H1 (cell line): ENCODE measurements at regions not wholly inside any gene's neighbourhood (a gene's known extent, or its start where the extent isn't known, plus 50 kb on each side); places are given as distances from the start of the nearest gene placed in this dataset.

ENCODE experiments used
- CTCF ChIA-PET: fragments of 300-600 bp; sonication (Branson Sonifier 250); formaldehyde crosslinking; loops from one replicate; lab custom pipeline; 2021; ENCODE audit not compliant: partially characterized antibody; lab: Charles Lee
- POLR2A ChIA-PET: fragments of 300-600 bp; sonication (Branson Sonifier 250); formaldehyde crosslinking; loops from one replicate; lab custom pipeline; 2021; ENCODE audit warnings: inconsistent platforms; ENCODE audit not compliant: partially characterized antibody; lab: Charles Lee
- DNase-seq, 2 experiments: peaks; one replicate each; pipeline versions ENCODE4 v3.0.0 to v3.0.0-alpha.2; 2010 to 2022; ENCODE audit warnings: low spot score in 2 of 2, low read depth in 1 of 2, mixed read lengths in 1 of 2
- FAIRE-seq: peaks from 2 replicates; lab custom pipeline; 2011; peaks lifted over from hg19 to GRCh38; lab: Jason Lieb, UNC
- H2AFZ ChIP-seq: 2 replicates; pipeline ENCODE4 v1.8.1; 2012; ENCODE audit warnings: low read length, inconsistent platforms
- H2AK5ac ChIP-seq: 2 replicates; pipeline ENCODE4 v1.6.1; 2013; ENCODE audit warnings: low read depth, low read length
- H2BK120ac ChIP-seq: replicated peaks from 2 replicates; pipeline ENCODE3; 2013; ENCODE audit warnings: low read depth, low read length, inconsistent platforms
- H2BK12ac ChIP-seq: 2 replicates; pipeline ENCODE4 v1.6.1; 2013; ENCODE audit warnings: low read depth, low read length
- H2BK15ac ChIP-seq: 2 replicates; pipeline ENCODE4 v1.6.1; 2013; ENCODE audit warnings: low read length
- H2BK20ac ChIP-seq: 2 replicates; pipeline ENCODE4 v1.6.1; 2013; ENCODE audit warnings: low read length
- H2BK5ac ChIP-seq: 2 replicates; pipeline ENCODE4 v1.6.1; 2013; ENCODE audit warnings: low read depth, low read length
- H3K14ac ChIP-seq: 2 replicates; pipeline ENCODE4 v1.6.1; 2013; ENCODE audit warnings: inconsistent platforms; ENCODE audit not compliant: insufficient read length
- H3K18ac ChIP-seq: 2 replicates; pipeline ENCODE4 v1.6.1; 2013; ENCODE audit warnings: low read length; ENCODE audit errors: extremely low read depth
- H3K23ac ChIP-seq: 2 replicates; pipeline ENCODE4 v1.6.1; 2013; ENCODE audit warnings: inconsistent platforms; ENCODE audit not compliant: insufficient read length
- H3K23me2 ChIP-seq: 2 replicates; pipeline ENCODE4 v1.6.1; 2013; ENCODE audit warnings: low read depth, low read length
- H3K27ac ChIP-seq: 2 replicates; pipeline ENCODE4 v1.6.1; 2011; ENCODE audit warnings: low read depth, low read length, inconsistent platforms
- H3K27me3 ChIP-seq, 4 experiments: replicated peaks in 1 of 4; 1 replicate in 1 of 4; 2 replicates in 3 of 4; pipeline versions ENCODE4 v1.6.1 to v1.8.1; 2011 to 2013; ENCODE audit warnings: low read length in 3 of 4, mild to moderate bottlenecking in 3 of 4, inconsistent platforms in 2 of 4, mixed read lengths in 2 of 4, moderate library complexity in 1 of 4; ENCODE audit not compliant: control insufficient read depth in 3 of 4, insufficient read depth in 3 of 4; ENCODE audit errors: extremely low read depth in 1 of 4
- H3K36me3 ChIP-seq, 4 experiments: 2 replicates each; pipeline versions ENCODE4 v1.6.1 to v1.8.1; 2011 to 2013; ENCODE audit warnings: mild to moderate bottlenecking in 4 of 4, low read length in 3 of 4, moderate library complexity in 2 of 4, control low read depth in 1 of 4, inconsistent platforms in 1 of 4; ENCODE audit not compliant: insufficient read depth in 4 of 4, control insufficient read depth in 2 of 4
- H3K4ac ChIP-seq: replicated peaks from 2 replicates; pipeline ENCODE3; 2013; ENCODE audit warnings: low read length, low read depth, mixed read lengths, inconsistent platforms; ENCODE audit not compliant: insufficient read length
- H3K4me1 ChIP-seq, 4 experiments: replicated peaks in 1 of 4; 1 replicate in 1 of 4; 2 replicates in 3 of 4; pipeline versions ENCODE4 v1.6.1 to v1.8.1; 2011 to 2013; ENCODE audit warnings: low read length in 3 of 4, inconsistent platforms in 2 of 4, mixed read lengths in 1 of 4; ENCODE audit not compliant: insufficient read depth in 4 of 4, control insufficient read depth in 3 of 4
- H3K4me2 ChIP-seq, 2 experiments: 2 replicates each; pipeline versions ENCODE4 v1.6.1 to v1.8.1; 2011 to 2013; ENCODE audit warnings: low read depth in 2 of 2, low read length in 2 of 2, control low read depth in 1 of 2, inconsistent platforms in 1 of 2, mild to moderate bottlenecking in 1 of 2; ENCODE audit not compliant: insufficient read depth in 1 of 2
- H3K4me3 ChIP-seq, 4 experiments: fragments of 200-600, 300-600 bp in 1 of 4; sonication (generic), shearing (Covaris generic), sonication (Bioruptor Twin) in 1 of 4; 2 replicates each; pipeline versions ENCODE4 v1.5.1 to v1.8.1; 2011 to 2016; ENCODE audit warnings: low read length in 4 of 4, low read depth in 3 of 4, control low read depth in 2 of 4, inconsistent platforms in 2 of 4, mild to moderate bottlenecking in 2 of 4, mixed read lengths in 1 of 4, moderate library complexity in 1 of 4; ENCODE audit not compliant: insufficient read depth in 2 of 4; ENCODE audit errors: extremely low read depth in 1 of 4
- H3K56ac ChIP-seq: replicated peaks from 2 replicates; pipeline ENCODE3; 2013; ENCODE audit warnings: low read depth, mild to moderate bottlenecking, mixed read lengths, low read length, inconsistent platforms; ENCODE audit not compliant: insufficient read length
- H3K79me1 ChIP-seq: 2 replicates; pipeline ENCODE4 v1.6.1; 2013; ENCODE audit warnings: low read depth, low read length, control low read depth
- H3K79me2 ChIP-seq, 2 experiments: 2 replicates each; pipeline versions ENCODE4 v1.6.1 to v1.8.1; 2012 to 2013; ENCODE audit warnings: low read length in 2 of 2, mild to moderate bottlenecking in 2 of 2, inconsistent platforms in 1 of 2; ENCODE audit not compliant: insufficient read depth in 2 of 2, control insufficient read depth in 1 of 2
- H3K9ac ChIP-seq, 4 experiments: replicated peaks in 1 of 4; 1 replicate in 1 of 4; 2 replicates in 3 of 4; pipeline versions ENCODE4 v1.6.1 to v1.8.1; 2011 to 2013; ENCODE audit warnings: low read depth in 3 of 4, low read length in 3 of 4, control low read depth in 2 of 4, mild to moderate bottlenecking in 2 of 4, moderate library complexity in 2 of 4, inconsistent platforms in 1 of 4; ENCODE audit errors: extremely low read depth in 1 of 4
- H3K9me3 ChIP-seq, 2 experiments: 2 replicates each; pipeline versions ENCODE4 v1.6.1 to v1.8.1; 2012 to 2013; ENCODE audit warnings: mild to moderate bottlenecking in 2 of 2, moderate library complexity in 2 of 2, control low read depth in 1 of 2, inconsistent platforms in 1 of 2, low read depth in 1 of 2, low read length in 1 of 2, mixed read lengths in 1 of 2; ENCODE audit not compliant: insufficient read depth in 2 of 2
- H4K20me1 ChIP-seq, 2 experiments: replicated peaks in 1 of 2; 2 replicates each; pipeline versions ENCODE3 to v1.8.1; 2011 to 2013; ENCODE audit warnings: inconsistent platforms in 2 of 2, low read length in 2 of 2, mild to moderate bottlenecking in 1 of 2; ENCODE audit not compliant: insufficient read depth in 2 of 2, control insufficient read depth in 1 of 2
- H4K5ac ChIP-seq: 2 replicates; pipeline ENCODE4 v1.6.1; 2013; ENCODE audit warnings: low read length, low read depth, mixed read lengths, inconsistent platforms; ENCODE audit not compliant: insufficient read length
- H4K8ac ChIP-seq: 2 replicates; pipeline ENCODE4 v1.8.0; 2013; ENCODE audit warnings: mild to moderate bottlenecking, moderate library complexity, low read length, inconsistent platforms; ENCODE audit not compliant: insufficient read depth; ENCODE audit errors: extremely low read depth
- H4K91ac ChIP-seq: replicated peaks from 2 replicates; pipeline ENCODE3; 2013; ENCODE audit warnings: low read length, mixed read lengths, inconsistent platforms; ENCODE audit not compliant: insufficient read length
- ATF2 ChIP-seq: IDR thresholded peaks from 2 replicates; pipeline ENCODE4 v1.6.1; 2012; ENCODE audit warnings: low read length, inconsistent platforms
- WGBS, 2 experiments: shearing (Covaris generic) in 1 of 2; methylation state at CpG; one replicate each; pipeline versions ENCODE4 v1.1.6 to v1.1.7; 2013 to 2015; ENCODE audit warnings: low lambda C conversion rate in 2 of 2, mixed read lengths in 2 of 2, inconsistent platforms in 1 of 2, low coverage in 1 of 2, missing lambda C conversion rate in 1 of 2; ENCODE audit not compliant: insufficient replicate concordance in 2 of 2, insufficient coverage in 1 of 2, insufficient read length in 1 of 2; ENCODE audit errors: extremely low coverage in 1 of 2, missing lambda C conversion rate in 1 of 2; 5-methylcytosine and 5-hydroxymethylcytosine counted together

GRCh38 chr12:13404631-13405473, 208.3 kb downstream of the EMP1 start:
- FAIRE-seq: no peak
- WGBS, 2 experiments: 96% methylated on average over 13 of the region's 13 CpGs; no CpG with 5 or more reads in 1 of the 2 experiments
- no peak for TF ChIP-seq ATF2

More at GRCh38 chr12:13404631-13405473, 208.3 kb downstream of the EMP1 start:
- no peaks in the 10 kb centered on the region for H3K79me2 ChIP-seq
- H4K91ac ChIP-seq: no peak overlapping the region
- no peaks in the 10 kb centered on the region for H3K9me3 ChIP-seq
- H3K4ac ChIP-seq: no peak overlapping the region
- H3K4me1 ChIP-seq: no peaks in the 10 kb centered on the region
- no peak overlapping the region for H2BK20ac ChIP-seq
- POLR2A ChIA-PET: no interaction called here
- H3K79me1 ChIP-seq: no peaks in the 10 kb centered on the region
- H2AFZ ChIP-seq: 0 out of 2 replicates have a peak overlapping the region, but pooled peaks have one; percentile 63
- H3K4me3 ChIP-seq: no peak overlapping the region
- H2BK5ac ChIP-seq: no peak overlapping the region
- no peak overlapping the region for H2BK15ac ChIP-seq
- H4K20me1 ChIP-seq: no peaks in the 10 kb centered on the region
- H3K27ac ChIP-seq: no peak overlapping the region
- no peak overlapping the region for H3K9ac ChIP-seq
- H2BK120ac ChIP-seq: no peak overlapping the region
- no peak overlapping the region for H3K56ac ChIP-seq
- no peak overlapping the region for H4K8ac ChIP-seq
- CTCF ChIA-PET: interaction anchor here (0.6 to 0.9 kb wide), 3 partner anchors 35 to 577 kb away, joined by 3 to 6 read pairs (median 3); no protein-coding TSS in a partner anchor
- H3K23ac ChIP-seq: no peak overlapping the region
- no peaks in the 10 kb centered on the region for H3K23me2 ChIP-seq
- no peak overlapping the region for H2BK12ac ChIP-seq
- H3K27me3 ChIP-seq: no peaks in the 10 kb centered on the region
- H3K4me2 ChIP-seq: no peak overlapping the region
- H3K18ac ChIP-seq: no peak overlapping the region
- H4K5ac ChIP-seq: no peak overlapping the region
- no peak overlapping the region for H2AK5ac ChIP-seq
- H3K14ac ChIP-seq: no peak overlapping the region
- H3K36me3 ChIP-seq: no peaks in the 10 kb centered on the region
- no peak for DNase-seq
